OCI-LY3 (cell line): ENCODE measurements at regions not wholly inside any gene's neighbourhood (a gene's known extent, or its start where the extent isn't known, plus 50 kb on each side); places are given as distances from the start of the nearest gene placed in this dataset.

Experiments
- H2AFZ ChIP-seq: fragments of 200-600, 300-600 bp; shearing (Covaris generic); 2 replicates; pipeline ENCODE4 v1.6.0; 2014; ENCODE audit warnings: antibody characterized with exemption, low read depth, low read length
- H3K27ac ChIP-seq: fragments of 200-600, 300-600 bp; sonication (generic); 2 replicates; pipeline ENCODE4 v1.5.1; 2014; ENCODE audit warnings: mild to moderate bottlenecking, low read length, moderate library complexity, mixed read lengths
- H3K27me3 ChIP-seq: fragments of 200-600, 300-600 bp; sonication (generic); 2 replicates; pipeline ENCODE4 v1.6.1; 2014; ENCODE audit warnings: low read depth, low read length, mixed read lengths
- H3K36me3 ChIP-seq: fragments of 200-600, 300-600 bp; sonication (generic); replicated peaks from 2 replicates; pipeline ENCODE3; 2014; ENCODE audit warnings: low read depth, low read length, mixed read lengths
- H3K4me1 ChIP-seq: fragments of 300-600, 200-600 bp; sonication (generic); 2 replicates; pipeline ENCODE4 v1.6.1; 2014; ENCODE audit warnings: low read length, mixed read lengths
- H3K4me2 ChIP-seq: fragments of 200-600, 300-600 bp; sonication (generic); 2 replicates; pipeline ENCODE4 v1.6.1; 2014; ENCODE audit warnings: low read length, mixed read lengths
- H3K4me3 ChIP-seq: fragments of 300-600, 200-600 bp; sonication (generic); 2 replicates; pipeline ENCODE4 v1.5.1; 2014; ENCODE audit warnings: antibody characterized with exemption, mild to moderate bottlenecking, low read length, moderate library complexity
- H3K79me2 ChIP-seq: fragments of 300-600, 200-600 bp; shearing (Covaris generic); 2 replicates; pipeline ENCODE4 v1.6.1; 2014; ENCODE audit warnings: mild to moderate bottlenecking, low read length, mixed read lengths
- H3K9ac ChIP-seq: fragments of 300-600, 200-600 bp; shearing (Covaris generic); 2 replicates; pipeline ENCODE4 v1.6.0; 2014; ENCODE audit warnings: mild to moderate bottlenecking, low read length, moderate library complexity
- H3K9me3 ChIP-seq: fragments of 200-600, 300-600 bp; shearing (Covaris generic); 2 replicates; pipeline ENCODE4 v1.6.1; 2014; ENCODE audit warnings: low read length, mixed read lengths; ENCODE audit not compliant: insufficient read depth
- H4K20me1 ChIP-seq: fragments of 200-600, 300-600 bp; sonication (generic); 2 replicates; pipeline ENCODE4 v1.6.1; 2016; ENCODE audit warnings: low read length, mixed read lengths; ENCODE audit not compliant: insufficient read depth
- EZH2phosphoT487 ChIP-seq: fragments of 200-600 bp; shearing (Covaris generic); IDR thresholded peaks from 2 replicates; pipeline ENCODE4 v1.6.1; 2018; ENCODE audit warnings: antibody characterized with exemption, mixed run types, low read depth
- TF ChIP-seq, protein P1 (sequence below): fragments of 200-600, 300-600 bp; sonication (generic); IDR thresholded peaks from 2 replicates; pipeline ENCODE4 v1.5.1; 2014; ENCODE audit warnings: antibody characterized with exemption, low read length, low read depth

DNA sequence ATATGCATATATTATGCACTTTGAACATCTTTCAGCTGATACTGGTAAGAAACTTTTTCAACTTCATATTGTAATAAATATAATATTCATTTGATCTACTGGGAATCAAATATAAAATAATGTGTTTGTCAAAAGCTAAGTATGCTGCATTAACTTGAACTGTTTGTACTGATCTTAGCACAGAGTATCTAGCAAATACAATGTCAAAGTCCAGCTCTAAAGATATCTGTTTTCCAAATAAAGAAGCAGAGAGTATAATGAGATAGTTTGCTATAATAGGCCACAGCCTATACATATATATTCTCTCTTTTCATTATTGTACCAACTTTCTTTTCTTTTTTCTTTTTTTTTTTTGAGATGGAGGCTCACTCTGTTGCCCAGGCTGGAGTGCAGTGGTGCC, 417.0 kb downstream of the TMEM161B start:
- H3K4me1 ChIP-seq = no peaks in the 10 kb centered on the region
- H3K36me3 ChIP-seq = no peaks in the 10 kb centered on the region
- no peaks in the 10 kb centered on the region for H4K20me1 ChIP-seq
- no peak overlapping the region for H3K9ac ChIP-seq
- no peak overlapping the region for H3K4me3 ChIP-seq
- H3K27me3 ChIP-seq = no peaks in the 10 kb centered on the region
- H3K27ac ChIP-seq = no peak overlapping the region
- no peaks in the 10 kb centered on the region for H3K79me2 ChIP-seq
- H3K4me2 ChIP-seq = no peak overlapping the region
- no peaks in the 10 kb centered on the region for H3K9me3 ChIP-seq
- TF ChIP-seq, protein P1, sequence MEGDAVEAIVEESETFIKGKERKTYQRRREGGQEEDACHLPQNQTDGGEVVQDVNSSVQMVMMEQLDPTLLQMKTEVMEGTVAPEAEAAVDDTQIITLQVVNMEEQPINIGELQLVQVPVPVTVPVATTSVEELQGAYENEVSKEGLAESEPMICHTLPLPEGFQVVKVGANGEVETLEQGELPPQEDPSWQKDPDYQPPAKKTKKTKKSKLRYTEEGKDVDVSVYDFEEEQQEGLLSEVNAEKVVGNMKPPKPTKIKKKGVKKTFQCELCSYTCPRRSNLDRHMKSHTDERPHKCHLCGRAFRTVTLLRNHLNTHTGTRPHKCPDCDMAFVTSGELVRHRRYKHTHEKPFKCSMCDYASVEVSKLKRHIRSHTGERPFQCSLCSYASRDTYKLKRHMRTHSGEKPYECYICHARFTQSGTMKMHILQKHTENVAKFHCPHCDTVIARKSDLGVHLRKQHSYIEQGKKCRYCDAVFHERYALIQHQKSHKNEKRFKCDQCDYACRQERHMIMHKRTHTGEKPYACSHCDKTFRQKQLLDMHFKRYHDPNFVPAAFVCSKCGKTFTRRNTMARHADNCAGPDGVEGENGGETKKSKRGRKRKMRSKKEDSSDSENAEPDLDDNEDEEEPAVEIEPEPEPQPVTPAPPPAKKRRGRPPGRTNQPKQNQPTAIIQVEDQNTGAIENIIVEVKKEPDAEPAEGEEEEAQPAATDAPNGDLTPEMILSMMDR = no peak
- no peak for TF ChIP-seq EZH2phosphoT487
- no peak overlapping the region for H2AFZ ChIP-seq

DNA sequence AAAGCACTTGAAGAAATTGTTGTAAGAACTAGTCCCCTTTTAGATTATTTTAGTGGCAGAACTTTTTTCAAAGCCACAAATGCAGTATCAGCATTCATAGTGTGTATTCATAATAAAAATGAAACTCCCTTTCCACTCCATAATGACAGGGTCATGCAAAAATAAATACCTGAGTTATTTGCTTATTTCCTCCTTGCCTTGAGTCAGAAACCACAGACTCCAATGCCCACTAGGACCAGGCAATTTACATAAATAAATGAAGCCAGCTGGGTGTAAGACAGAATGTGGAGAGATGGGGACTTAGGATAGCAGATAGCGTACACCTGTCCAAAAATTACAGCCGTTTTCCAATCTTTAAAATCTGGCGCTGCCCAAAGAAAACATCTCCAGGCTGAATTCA, 417.8 kb downstream of the TMEM161B start:
- Histone ChIP-seq H3K27ac (no peak overlapping the region), H2AFZ (no peak overlapping the region), H4K20me1 (no peaks in the 10 kb centered on the region), H3K9ac (no peak overlapping the region), H3K9me3 (no peaks in the 10 kb centered on the region), H3K27me3 (no peaks in the 10 kb centered on the region), H3K36me3 (no peaks in the 10 kb centered on the region), H3K79me2 (no peaks in the 10 kb centered on the region), H3K4me2 (no peak overlapping the region), H3K4me1 (no peaks in the 10 kb centered on the region), H3K4me3 (no peak overlapping the region)
- no peak for TF ChIP-seq EZH2phosphoT487
- TF ChIP-seq, protein P1 = no peak

DNA sequence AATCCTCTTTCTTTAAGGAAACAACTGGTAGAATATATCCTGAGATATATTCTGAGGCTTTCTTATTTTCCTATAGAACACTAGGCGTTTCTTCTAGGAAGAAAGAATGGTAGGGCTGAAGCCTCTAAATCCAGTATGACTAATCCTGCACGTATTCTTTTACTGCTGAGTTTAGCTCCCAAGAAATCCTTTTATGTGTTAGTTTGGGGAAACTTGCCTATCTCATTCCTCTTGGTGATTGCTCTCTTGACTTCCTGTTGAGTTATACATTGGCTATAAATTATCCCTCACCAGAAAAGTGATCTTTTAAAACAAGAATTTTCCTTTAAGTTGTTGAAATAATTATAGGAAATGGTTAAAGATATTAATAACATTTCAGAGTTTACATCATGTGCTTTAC, 422.9 kb downstream of the TMEM161B start:
- Histone ChIP-seq H3K27ac (no peak overlapping the region), H3K27me3 (no peaks in the 10 kb centered on the region), H3K4me1 (no peaks in the 10 kb centered on the region), H3K9me3 (no peaks in the 10 kb centered on the region), H4K20me1 (no peaks in the 10 kb centered on the region), H3K79me2 (no peaks in the 10 kb centered on the region), H3K36me3 (no peaks in the 10 kb centered on the region), H3K4me2 (no peak overlapping the region), H2AFZ (no peak overlapping the region), H3K9ac (no peak overlapping the region), H3K4me3 (no peak overlapping the region)
- TF ChIP-seq, protein P1 = no peak
- TF ChIP-seq EZH2phosphoT487 = no peak

GRCh38 chr5:87844866-87845265, 423.8 kb downstream of the TMEM161B start:
- Histone ChIP-seq H3K79me2 (no peaks in the 10 kb centered on the region), H3K4me1 (no peaks in the 10 kb centered on the region), H4K20me1 (no peaks in the 10 kb centered on the region), H3K4me3 (no peak overlapping the region), H3K9me3 (no peaks in the 10 kb centered on the region), H3K4me2 (no peak overlapping the region), H2AFZ (no peak overlapping the region), H3K9ac (no peak overlapping the region), H3K36me3 (no peaks in the 10 kb centered on the region), H3K27ac (no peak overlapping the region), H3K27me3 (no peaks in the 10 kb centered on the region)
- TF ChIP-seq EZH2phosphoT487 = no peak
- TF ChIP-seq, protein P1 = no peak
